ENCODE measurements at regions not wholly inside any gene's neighbourhood (a gene's known extent, or its start where the extent isn't known, plus 50 kb on each side); places are given as distances from the start of the nearest gene placed in this dataset.

- no peak for TF ChIP-seq CTCF (IDR thresholded peaks at IDR 0.05)
Measured at GRCh38 chr4:133713340-133713739, 488.2 kb downstream of the PABPC4L start.

GRCh38 chr4:133711817-133712216, 489.8 kb downstream of the PABPC4L start:
- no peak overlapping the region for H3K4me3 Mint-ChIP-seq (ENCODE audit: unreplicated experiment)
- DNase-seq (ENCODE audit: extremely low spot score, unreplicated experiment): no peak
- no peak overlapping the region for H3K27ac Mint-ChIP-seq (ENCODE audit: unreplicated experiment)

More at GRCh38 chr4:133713340-133713739, 488.2 kb downstream of the PABPC4L start:
- no peaks in the 10 kb centered on the region for H3K36me3 Mint-ChIP-seq (ENCODE audit: unreplicated experiment)
- H3K27ac Mint-ChIP-seq (ENCODE audit: unreplicated experiment): no peak overlapping the region
- no peak overlapping the region for H3K4me3 Mint-ChIP-seq (ENCODE audit: unreplicated experiment)
- DNase-seq (ENCODE audit: extremely low spot score, unreplicated experiment): no peak
- H3K4me1 Mint-ChIP-seq (ENCODE audit: unreplicated experiment): no peaks in the 10 kb centered on the region
- no peaks in the 10 kb centered on the region for H3K9me3 Mint-ChIP-seq (ENCODE audit: unreplicated experiment)
- no peaks in the 10 kb centered on the region for H3K27me3 Mint-ChIP-seq (ENCODE audit: unreplicated experiment)

GRCh38 chr4:133694416-133694815, 507.2 kb downstream of the PABPC4L start:
- no peak for TF ChIP-seq CTCF (IDR thresholded peaks at IDR 0.05)
- Mint-ChIP-seq H3K4me1 (ENCODE audit: unreplicated experiment) (no peaks in the 10 kb centered on the region), H3K4me3 (ENCODE audit: unreplicated experiment) (no peak overlapping the region), H3K36me3 (ENCODE audit: unreplicated experiment) (no peaks in the 10 kb centered on the region), H3K27ac (ENCODE audit: unreplicated experiment) (no peak overlapping the region), H3K9me3 (ENCODE audit: unreplicated experiment) (peaks cover 5% of the 10 kb centered on the region), H3K27me3 (ENCODE audit: unreplicated experiment) (no peaks in the 10 kb centered on the region)
- no peak for DNase-seq (ENCODE audit: extremely low spot score, unreplicated experiment)

More at GRCh38 chr4:133711817-133712216, 489.8 kb downstream of the PABPC4L start:
- TF ChIP-seq CTCF (IDR thresholded peaks at IDR 0.05): no peak
- Mint-ChIP-seq H3K36me3 (ENCODE audit: unreplicated experiment) (no peaks in the 10 kb centered on the region), H3K4me1 (ENCODE audit: unreplicated experiment) (no peaks in the 10 kb centered on the region), H3K27me3 (ENCODE audit: unreplicated experiment) (no peaks in the 10 kb centered on the region), H3K9me3 (ENCODE audit: unreplicated experiment) (peaks cover 4% of the 10 kb centered on the region)

GRCh38 chr4:133683967-133684366, 517.6 kb downstream of the PABPC4L start:
- Mint-ChIP-seq H3K27ac (ENCODE audit: unreplicated experiment) (no peak overlapping the region), H3K4me1 (ENCODE audit: unreplicated experiment) (no peaks in the 10 kb centered on the region), H3K9me3 (ENCODE audit: unreplicated experiment) (peaks cover 17% of the 10 kb centered on the region), H3K36me3 (ENCODE audit: unreplicated experiment) (no peaks in the 10 kb centered on the region), H3K27me3 (ENCODE audit: unreplicated experiment) (no peaks in the 10 kb centered on the region), H3K4me3 (ENCODE audit: unreplicated experiment) (no peak overlapping the region)
- no peak for DNase-seq (ENCODE audit: extremely low spot score, unreplicated experiment)
- TF ChIP-seq CTCF (IDR thresholded peaks at IDR 0.05): no peak

- H3K27ac Mint-ChIP-seq (ENCODE audit: unreplicated experiment): no peak overlapping the region
- DNase-seq (ENCODE audit: extremely low spot score, unreplicated experiment): no peak
- H3K4me1 Mint-ChIP-seq (ENCODE audit: unreplicated experiment): no peaks in the 10 kb centered on the region
- no peak overlapping the region for H3K4me3 Mint-ChIP-seq (ENCODE audit: unreplicated experiment)
- no peak for TF ChIP-seq CTCF (IDR thresholded peaks at IDR 0.05)
- H3K27me3 Mint-ChIP-seq (ENCODE audit: unreplicated experiment): no peaks in the 10 kb centered on the region
- no peaks in the 10 kb centered on the region for H3K9me3 Mint-ChIP-seq (ENCODE audit: unreplicated experiment)
- H3K36me3 Mint-ChIP-seq (ENCODE audit: unreplicated experiment): no peaks in the 10 kb centered on the region
Measured at GRCh38 chr4:133668061-133668851, 519.2 kb downstream of the PCDH10 start.

Measured in osteocyte (in vitro differentiated cells).